ENCODE measurements at regions not wholly inside any gene's neighbourhood (a gene's known extent, or its start where the extent isn't known, plus 50 kb on each side); places are given as distances from the start of the nearest gene placed in this dataset.

DNA sequence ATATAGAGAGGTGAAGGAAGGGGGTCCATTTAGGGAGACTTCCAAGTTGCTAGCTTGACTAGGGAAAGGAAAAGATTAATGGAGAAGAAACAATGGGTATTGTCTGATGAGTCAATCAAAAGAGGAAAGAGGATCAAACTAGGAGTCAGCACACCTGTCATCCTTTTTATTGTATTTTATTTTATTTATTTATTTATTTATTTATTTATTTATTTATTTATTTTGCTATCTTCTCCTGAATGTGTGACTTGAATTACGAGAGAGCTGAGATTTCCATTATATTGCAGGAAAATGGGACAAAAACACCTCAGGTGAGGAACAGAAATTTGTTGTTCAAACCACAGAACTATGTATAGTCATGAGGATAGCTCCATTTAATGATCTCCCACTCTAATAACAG, 58.9 kb downstream of the NUDT11 start:
- POLR2A ChIA-PET, result no interaction called here
- H3K27ac ChIP-seq (ENCODE audit: insufficient read depth in 1 of 2, low read depth in 1 of 2, low read length in 2 of 2, poor library complexity in 1 of 2, severe bottlenecking in 2 of 2), result no peak overlapping the region
- no peak for DNase-seq
- no peaks in the 10 kb centered on the region for H3K27me3 ChIP-seq (replicated peaks in 2 of 5; ENCODE audit: control insufficient read depth in 4 of 5, insufficient read depth in 5 of 5, low read length in 4 of 5)
- no peaks in the 10 kb centered on the region for H3K9me3 ChIP-seq (ENCODE audit: control extremely low read depth in 1 of 5, control insufficient read depth in 4 of 5, insufficient read depth in 2 of 5, low read depth in 1 of 5, low read length in 4 of 5)
- CTCF ChIA-PET, result no interaction called here
- no CpG with 5 or more reads among the region's 1 CpG for WGBS (ENCODE audit: insufficient coverage)
- no peak overlapping the region for H3K4me3 ChIP-seq (ENCODE audit: control insufficient read depth in 1 of 7, extremely low read depth in 1 of 7, insufficient read depth in 4 of 7, low read depth in 2 of 7, low read length in 6 of 7)
- H3K4me1 ChIP-seq (ENCODE audit: control extremely low read depth in 1 of 4, control insufficient read depth in 4 of 4, insufficient read depth in 4 of 4, low read length in 3 of 4), result no peaks in the 10 kb centered on the region
- H3K36me3 ChIP-seq (ENCODE audit: control insufficient read depth in 4 of 4, insufficient read depth in 4 of 4, low read length in 3 of 4), result no peaks in the 10 kb centered on the region

DNA sequence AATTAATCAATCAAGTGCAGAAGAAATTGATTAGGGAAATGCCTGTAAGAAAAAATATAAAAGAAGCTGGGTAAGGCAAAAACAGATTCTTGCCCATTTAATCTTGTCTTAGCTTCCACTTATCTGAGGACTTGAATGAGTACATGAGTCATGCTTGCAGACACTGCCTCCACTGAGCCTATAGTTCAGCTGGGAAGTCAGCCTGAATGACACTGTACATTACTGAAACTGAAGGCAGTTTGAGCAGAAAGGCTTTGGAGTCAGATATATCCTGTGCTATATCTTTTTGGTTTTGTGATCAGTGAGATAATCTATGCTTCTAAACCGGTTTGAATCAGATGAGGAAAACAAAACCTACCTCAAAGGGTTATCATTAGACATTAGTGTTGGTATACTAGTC, 61.3 kb downstream of the NUDT11 start:
- no peaks in the 10 kb centered on the region for H3K9me3 ChIP-seq (ENCODE audit: control extremely low read depth in 1 of 5, control insufficient read depth in 4 of 5, insufficient read depth in 2 of 5, low read depth in 1 of 5, low read length in 4 of 5)
- no peaks in the 10 kb centered on the region for H3K27me3 ChIP-seq (replicated peaks in 2 of 5; ENCODE audit: control insufficient read depth in 4 of 5, insufficient read depth in 5 of 5, low read length in 4 of 5)
- H3K4me1 ChIP-seq (ENCODE audit: control extremely low read depth in 1 of 4, control insufficient read depth in 4 of 4, insufficient read depth in 4 of 4, low read length in 3 of 4), result no peaks in the 10 kb centered on the region
- H3K4me3 ChIP-seq (ENCODE audit: control insufficient read depth in 1 of 7, extremely low read depth in 1 of 7, insufficient read depth in 4 of 7, low read depth in 2 of 7, low read length in 6 of 7), result no peak overlapping the region
- ChIA-PET POLR2A (no interaction called here), CTCF (no interaction called here)
- H3K27ac ChIP-seq (ENCODE audit: insufficient read depth in 1 of 2, low read depth in 1 of 2, low read length in 2 of 2, poor library complexity in 1 of 2, severe bottlenecking in 2 of 2), result no peak overlapping the region
- no CpG with 5 or more reads among the region's 1 CpG for WGBS (ENCODE audit: insufficient coverage)
- no peaks in the 10 kb centered on the region for H3K36me3 ChIP-seq (ENCODE audit: control insufficient read depth in 4 of 4, insufficient read depth in 4 of 4, low read length in 3 of 4)
- DNase-seq, result no peak

DNA sequence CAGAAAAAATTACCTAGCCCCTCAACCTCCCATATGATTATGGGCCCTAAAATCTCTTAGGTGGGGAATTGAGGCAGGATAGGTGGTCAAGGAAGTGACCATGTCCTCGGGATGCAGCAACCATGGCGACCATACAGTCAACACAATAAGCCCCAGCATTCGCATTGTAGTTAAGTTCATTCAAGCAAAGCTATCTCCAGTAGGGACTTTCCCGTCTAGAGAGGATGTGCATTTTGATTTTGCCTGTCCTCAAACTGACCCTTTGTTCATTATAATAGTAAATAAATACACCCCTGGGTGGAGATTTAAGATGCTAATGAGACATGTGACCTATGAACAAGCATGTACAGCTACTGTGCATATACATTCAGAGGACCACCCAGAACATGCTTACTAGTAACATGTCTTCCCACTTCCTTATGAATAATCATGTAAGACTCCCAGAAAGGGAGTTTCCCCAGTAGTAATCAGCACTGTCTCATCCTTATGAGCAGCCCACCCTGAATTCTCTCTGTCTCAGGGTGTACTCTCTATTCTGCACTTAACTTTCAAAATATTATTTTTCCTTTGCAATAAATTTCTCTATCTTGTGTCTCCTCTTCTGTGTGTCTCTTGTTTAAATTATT, 74.3 kb downstream of the NUDT11 start:
- H3K9me3 ChIP-seq (ENCODE audit: control extremely low read depth in 1 of 5, control insufficient read depth in 4 of 5, insufficient read depth in 2 of 5, low read depth in 1 of 5, low read length in 4 of 5), result no peaks in the 10 kb centered on the region
- ChIA-PET CTCF (interaction anchor here (1.4 to 4.6 kb wide), 3 partner anchors 10 to 84 kb away, joined by 6 to 49 read pairs (median 7); no protein-coding TSS in a partner anchor), POLR2A (no interaction called here)
- no peak overlapping the region for H3K27ac ChIP-seq (ENCODE audit: insufficient read depth in 1 of 2, low read depth in 1 of 2, low read length in 2 of 2, poor library complexity in 1 of 2, severe bottlenecking in 2 of 2)
- no peaks in the 10 kb centered on the region for H3K27me3 ChIP-seq (replicated peaks in 2 of 5; ENCODE audit: control insufficient read depth in 4 of 5, insufficient read depth in 5 of 5, low read length in 4 of 5)
- no peak overlapping the region for H3K4me3 ChIP-seq (ENCODE audit: control insufficient read depth in 1 of 7, extremely low read depth in 1 of 7, insufficient read depth in 4 of 7, low read depth in 2 of 7, low read length in 6 of 7)
- WGBS (ENCODE audit: insufficient coverage), result 81% methylated on average over 3 of the region's 4 CpGs
- no peaks in the 10 kb centered on the region for H3K36me3 ChIP-seq (ENCODE audit: control insufficient read depth in 4 of 4, insufficient read depth in 4 of 4, low read length in 3 of 4)
- H3K4me1 ChIP-seq (ENCODE audit: control extremely low read depth in 1 of 4, control insufficient read depth in 4 of 4, insufficient read depth in 4 of 4, low read length in 3 of 4), result no peaks in the 10 kb centered on the region
- DNase-seq, result no peak

DNA sequence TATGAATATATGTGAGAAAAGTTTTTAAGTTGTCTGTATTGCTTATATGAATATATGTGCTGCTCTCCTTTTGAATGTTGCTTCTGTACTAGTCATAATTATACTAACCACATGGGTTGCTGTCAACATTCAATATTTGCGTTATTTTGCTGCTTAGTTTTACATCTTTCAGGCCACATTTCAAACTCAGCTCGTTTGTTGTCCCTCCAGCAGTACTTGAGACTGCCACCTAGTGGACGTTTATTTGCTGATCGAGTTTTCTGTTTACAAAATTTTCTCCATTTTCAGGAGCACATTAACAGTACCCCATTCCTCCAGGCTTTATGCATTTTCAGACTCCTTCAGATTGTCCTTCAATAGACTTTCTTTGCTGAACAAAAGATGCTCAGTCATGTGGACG, 75.8 kb downstream of the NUDT11 start:
- 11% methylated on average over 5 of the region's 5 CpGs for WGBS (ENCODE audit: insufficient coverage)
- CTCF ChIA-PET, result interaction anchor here (0.6 to 4.6 kb wide), 8 partner anchors 8 to 83 kb away, joined by 3 to 49 read pairs (median 4); no protein-coding TSS in a partner anchor
- POLR2A ChIA-PET, result no interaction called here

DNA sequence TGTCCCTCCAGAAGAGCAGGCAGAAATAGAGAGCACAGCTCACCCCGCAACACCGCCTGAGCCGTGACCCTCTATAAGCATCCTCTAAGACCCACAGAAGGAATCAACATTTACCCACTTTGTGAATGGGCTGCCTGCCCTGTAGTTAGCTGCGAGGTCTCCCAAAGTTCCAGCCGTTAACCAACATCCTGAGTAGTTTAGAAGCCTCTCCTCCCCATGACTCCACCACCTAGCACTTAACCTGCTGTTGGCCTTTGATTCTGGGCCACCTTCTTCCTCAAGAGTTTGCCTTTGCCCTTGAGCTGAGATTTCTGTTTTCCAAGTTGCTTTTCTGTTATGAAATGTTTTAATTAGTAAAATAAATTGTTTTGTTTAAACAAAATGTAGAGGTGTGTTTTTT, 75.8 kb downstream of the NUDT10 start:
- ChIA-PET CTCF (no interaction called here), POLR2A (interaction anchor here (0.6 kb wide), 1 partner anchor 57 kb away, joined by 3 read pairs; no protein-coding TSS in a partner anchor)
- Histone ChIP-seq H3K9me3 (ENCODE audit: control extremely low read depth in 1 of 5, control insufficient read depth in 4 of 5, insufficient read depth in 2 of 5, low read depth in 1 of 5, low read length in 4 of 5) (peaks cover 0 to 2% (median 0%) of the 10 kb centered on the region in 5 experiments), H3K27ac (ENCODE audit: insufficient read depth in 1 of 2, low read depth in 1 of 2, low read length in 2 of 2, poor library complexity in 1 of 2, severe bottlenecking in 2 of 2) (no peak overlapping the region), H3K4me1 (ENCODE audit: control extremely low read depth in 1 of 4, control insufficient read depth in 4 of 4, insufficient read depth in 4 of 4, low read length in 3 of 4) (no peaks in the 10 kb centered on the region), H3K36me3 (ENCODE audit: control insufficient read depth in 4 of 4, insufficient read depth in 4 of 4, low read length in 3 of 4) (no peaks in the 10 kb centered on the region), H3K4me3 (ENCODE audit: control insufficient read depth in 1 of 7, extremely low read depth in 1 of 7, insufficient read depth in 4 of 7, low read depth in 2 of 7, low read length in 6 of 7) (no peak overlapping the region), H3K27me3 (replicated peaks in 2 of 5; ENCODE audit: control insufficient read depth in 4 of 5, insufficient read depth in 5 of 5, low read length in 4 of 5) (peaks cover 0 to 4% (median 0%) of the 10 kb centered on the region in 5 experiments)
- no peak for DNase-seq
- 90% methylated on average over 5 of the region's 5 CpGs for WGBS (ENCODE audit: insufficient coverage)

More for the DNA sequence above, 75.8 kb downstream of the NUDT11 start:
- no peak overlapping the region for H3K4me3 ChIP-seq (ENCODE audit: control insufficient read depth in 1 of 7, extremely low read depth in 1 of 7, insufficient read depth in 4 of 7, low read depth in 2 of 7, low read length in 6 of 7)
- no peaks in the 10 kb centered on the region for H3K27me3 ChIP-seq (replicated peaks in 2 of 5; ENCODE audit: control insufficient read depth in 4 of 5, insufficient read depth in 5 of 5, low read length in 4 of 5)
- H3K9me3 ChIP-seq (ENCODE audit: control extremely low read depth in 1 of 5, control insufficient read depth in 4 of 5, insufficient read depth in 2 of 5, low read depth in 1 of 5, low read length in 4 of 5), result no peaks in the 10 kb centered on the region
- no peaks in the 10 kb centered on the region for H3K36me3 ChIP-seq (ENCODE audit: control insufficient read depth in 4 of 4, insufficient read depth in 4 of 4, low read length in 3 of 4)
- DNase-seq, result peak; percentile 48 to 79 (median 79)
- no peak overlapping the region for H3K27ac ChIP-seq (ENCODE audit: insufficient read depth in 1 of 2, low read depth in 1 of 2, low read length in 2 of 2, poor library complexity in 1 of 2, severe bottlenecking in 2 of 2)
- no peaks in the 10 kb centered on the region for H3K4me1 ChIP-seq (ENCODE audit: control extremely low read depth in 1 of 4, control insufficient read depth in 4 of 4, insufficient read depth in 4 of 4, low read length in 3 of 4)

DNA sequence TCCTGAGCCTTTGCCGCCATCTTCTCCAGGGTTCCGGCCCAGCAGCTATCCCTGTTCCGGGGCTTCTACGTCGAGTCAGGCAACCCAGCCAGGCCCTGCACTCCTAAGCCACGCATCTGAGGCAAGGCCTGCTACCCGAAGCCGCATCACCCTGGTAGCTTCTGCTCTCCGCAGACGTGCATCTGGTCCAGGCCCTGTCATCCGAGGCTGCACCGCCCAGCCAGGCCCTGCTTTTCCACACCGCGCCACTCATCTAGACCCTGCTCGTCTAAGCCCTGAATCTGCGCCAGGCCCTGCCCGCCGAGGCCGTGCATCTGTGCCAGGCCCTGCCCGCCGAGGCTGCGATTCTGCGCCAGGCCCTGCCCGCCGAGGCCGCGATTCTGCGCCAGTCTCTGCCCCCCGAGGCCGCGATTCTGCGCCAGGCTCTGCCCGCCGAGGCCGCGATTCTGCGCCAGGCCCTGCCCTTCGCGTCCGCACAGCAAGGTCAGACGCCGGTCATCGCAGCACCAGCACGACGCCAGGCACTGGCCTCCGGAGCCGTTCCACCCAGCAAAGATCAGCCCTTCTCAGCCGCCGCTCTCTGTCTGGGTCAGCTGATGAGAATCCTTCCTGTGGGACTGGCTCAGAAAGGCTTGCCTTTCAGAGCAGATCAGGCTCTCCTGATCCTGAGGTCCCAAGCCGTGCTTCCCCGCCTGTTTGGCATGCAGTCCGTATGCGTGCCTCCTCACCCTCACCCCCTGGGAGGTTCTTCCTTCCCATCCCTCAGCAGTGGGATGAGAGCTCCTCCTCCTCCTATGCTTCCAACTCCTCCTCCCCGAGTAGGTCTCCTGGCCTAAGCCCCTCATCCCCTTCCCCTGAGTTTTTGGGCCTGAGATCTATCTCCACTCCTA, 75.1 kb downstream of the NUDT10 start:
- Histone ChIP-seq H3K36me3 (ENCODE audit: control insufficient read depth in 4 of 4, insufficient read depth in 4 of 4, low read length in 3 of 4) (no peaks in the 10 kb centered on the region), H3K27me3 (replicated peaks in 2 of 5; ENCODE audit: control insufficient read depth in 4 of 5, insufficient read depth in 5 of 5, low read length in 4 of 5) (peaks cover 0 to 4% (median 0%) of the 10 kb centered on the region in 5 experiments), H3K9me3 (ENCODE audit: control extremely low read depth in 1 of 5, control insufficient read depth in 4 of 5, insufficient read depth in 2 of 5, low read depth in 1 of 5, low read length in 4 of 5) (peaks cover 0 to 2% (median 0%) of the 10 kb centered on the region in 5 experiments), H3K4me3 (ENCODE audit: control insufficient read depth in 1 of 7, extremely low read depth in 1 of 7, insufficient read depth in 4 of 7, low read depth in 2 of 7, low read length in 6 of 7) (no peak overlapping the region), H3K4me1 (ENCODE audit: control extremely low read depth in 1 of 4, control insufficient read depth in 4 of 4, insufficient read depth in 4 of 4, low read length in 3 of 4) (no peaks in the 10 kb centered on the region), H3K27ac (ENCODE audit: insufficient read depth in 1 of 2, low read depth in 1 of 2, low read length in 2 of 2, poor library complexity in 1 of 2, severe bottlenecking in 2 of 2) (no peak overlapping the region)
- DNase-seq, result no peak
- 88% methylated on average over 50 of the region's 54 CpGs for WGBS (ENCODE audit: insufficient coverage)
- CTCF ChIA-PET, result no interaction called here
- POLR2A ChIA-PET, result interaction anchor here (0.6 kb wide), 1 partner anchor 56 kb away, joined by 3 read pairs; no protein-coding TSS in a partner anchor

Data from common myeloid progenitor, CD34-positive (primary cell).